H9 (cell line): ENCODE measurements at regions not wholly inside any gene's neighbourhood (a gene's known extent, or its start where the extent isn't known, plus 50 kb on each side); places are given as distances from the start of the nearest gene placed in this dataset.

Experiments used
- DNase-seq: peaks from one replicate; pipeline ENCODE4 v3.0.0-alpha.2; 2017
- H2AFZ ChIP-seq: one replicate; pipeline ENCODE4 v1.6.1; 2013; ENCODE audit warnings: mild to moderate bottlenecking, low read length, control low read depth, moderate library complexity
- H2AK5ac ChIP-seq: 2 replicates; pipeline ENCODE4 v1.6.1; 2013; ENCODE audit warnings: low read length, control low read depth, mixed read lengths; ENCODE audit not compliant: insufficient read length
- H2BK120ac ChIP-seq: one replicate; pipeline ENCODE4 v1.6.1; 2013; ENCODE audit warnings: low read depth, mild to moderate bottlenecking, low read length, control low read depth, inconsistent platforms; ENCODE audit not compliant: poor library complexity, severe bottlenecking
- H2BK12ac ChIP-seq: 2 replicates; pipeline ENCODE4 v1.6.1; 2013; ENCODE audit warnings: low read length, control low read depth, mixed read lengths, low read depth; ENCODE audit not compliant: insufficient read length
- H2BK15ac ChIP-seq: 2 replicates; pipeline ENCODE4 v1.6.1; 2013; ENCODE audit warnings: low read depth, low read length, control low read depth
- H2BK20ac ChIP-seq: one replicate; pipeline ENCODE4 v1.6.1; 2013; ENCODE audit warnings: low read depth, mild to moderate bottlenecking, low read length, control low read depth, inconsistent platforms; ENCODE audit not compliant: poor library complexity, severe bottlenecking
- H2BK5ac ChIP-seq: 2 replicates; pipeline ENCODE4 v1.6.1; 2013; ENCODE audit warnings: low read length, control low read depth, mixed read lengths; ENCODE audit not compliant: insufficient read length
- H3K14ac ChIP-seq: 2 replicates; pipeline ENCODE4 v1.6.1; 2013; ENCODE audit warnings: low read length, control low read depth; ENCODE audit not compliant: insufficient read depth
- H3K18ac ChIP-seq: 2 replicates; pipeline ENCODE4 v1.6.1; 2013; ENCODE audit warnings: low read depth, mild to moderate bottlenecking, mixed read lengths, low read length, control low read depth; ENCODE audit not compliant: insufficient read length
- H3K23ac ChIP-seq: 2 replicates; pipeline ENCODE4 v1.6.1; 2013; ENCODE audit warnings: low read length, control low read depth, mixed read lengths, low read depth; ENCODE audit not compliant: insufficient read length
- H3K23me2 ChIP-seq: 2 replicates; pipeline ENCODE4 v1.6.1; 2013; ENCODE audit warnings: low read depth, mild to moderate bottlenecking, mixed read lengths, low read length, control low read depth; ENCODE audit not compliant: insufficient read length, poor library complexity, severe bottlenecking
- H3K27ac ChIP-seq: 2 replicates; pipeline ENCODE4 v1.5.1; 2013; ENCODE audit warnings: low read length, control low read depth, mixed read lengths, low read depth; ENCODE audit not compliant: insufficient read length
- H3K27me3 ChIP-seq: 2 replicates; pipeline ENCODE4 v1.6.1; 2013; ENCODE audit warnings: low read length, control low read depth, inconsistent platforms; ENCODE audit not compliant: insufficient read depth
- H3K4ac ChIP-seq: 2 replicates; pipeline ENCODE4 v1.6.1; 2013; ENCODE audit warnings: low read depth, mild to moderate bottlenecking, control low read depth, inconsistent platforms, low read length, moderate library complexity
- H3K4me1 ChIP-seq: 2 replicates; pipeline ENCODE4 v1.6.1; 2013; ENCODE audit warnings: low read length, control low read depth, inconsistent platforms; ENCODE audit not compliant: insufficient read depth
- H3K4me2 ChIP-seq: 2 replicates; pipeline ENCODE4 v1.6.1; 2013; ENCODE audit warnings: low read length, control low read depth, mixed read lengths; ENCODE audit not compliant: insufficient read length, insufficient read depth
- H3K56ac ChIP-seq: 2 replicates; pipeline ENCODE4 v1.6.1; 2013; ENCODE audit warnings: low read depth, mild to moderate bottlenecking, mixed read lengths, low read length, control low read depth; ENCODE audit not compliant: insufficient read length
- H3K79me1 ChIP-seq: 2 replicates; pipeline ENCODE4 v1.6.1; 2013; ENCODE audit warnings: low read depth, mild to moderate bottlenecking, moderate library complexity, low read length, control low read depth, inconsistent platforms; ENCODE audit not compliant: insufficient read depth, poor library complexity, severe bottlenecking
- H3K79me2 ChIP-seq: 2 replicates; pipeline ENCODE4 v1.6.1; 2013; ENCODE audit warnings: low read length, control low read depth, inconsistent platforms; ENCODE audit not compliant: insufficient read depth
- H3K9ac ChIP-seq: 2 replicates; pipeline ENCODE4 v1.6.1; 2013; ENCODE audit warnings: low read length, control low read depth, mixed read lengths; ENCODE audit not compliant: insufficient read length; ENCODE audit errors: extremely low read depth
- H3K9me3 ChIP-seq: one replicate; pipeline ENCODE4 v1.6.1; 2013; ENCODE audit warnings: low read depth, low read length, inconsistent platforms; ENCODE audit not compliant: control insufficient read depth
- H3T11ph ChIP-seq: one replicate; pipeline ENCODE4 v1.6.1; 2013; ENCODE audit warnings: mild to moderate bottlenecking, low read length, control low read depth, inconsistent platforms
- H4K20me1 ChIP-seq: one replicate; pipeline ENCODE4 v1.6.1; 2013; ENCODE audit not compliant: control insufficient read depth, insufficient read length, insufficient read depth
- H4K5ac ChIP-seq: 2 replicates; pipeline ENCODE4 v1.6.1; 2013; ENCODE audit warnings: low read depth, mild to moderate bottlenecking, mixed read lengths, low read length, control low read depth; ENCODE audit not compliant: insufficient read length
- H4K8ac ChIP-seq: replicated peaks from 2 replicates; pipeline ENCODE4 v1.6.1; 2013; ENCODE audit warnings: low read length, control low read depth, mixed read lengths, low read depth; ENCODE audit not compliant: insufficient read length
- H4K91ac ChIP-seq: 2 replicates; pipeline ENCODE4 v1.6.1; 2013; ENCODE audit warnings: low read depth, mild to moderate bottlenecking, moderate library complexity, mixed read lengths, low read length, control low read depth; ENCODE audit not compliant: insufficient read length
- H3K27ac Mint-ChIP-seq, 3 experiments: 2 replicates in 2 of 3; 3 replicates in 1 of 3; pipeline ENCODE4 v1.8.0; 2020 to 2021; ENCODE audit warnings: mixed read lengths in 3 of 3, mild to moderate bottlenecking in 1 of 3, moderate library complexity in 1 of 3
- H3K27me3 Mint-ChIP-seq: 2 replicates; pipeline ENCODE4 v1.8.0; 2021; ENCODE audit warnings: low read depth, mild to moderate bottlenecking, moderate library complexity, mixed read lengths
- H3K36me3 Mint-ChIP-seq, 3 experiments: 2 replicates in 2 of 3; 3 replicates in 1 of 3; pipeline ENCODE4 v1.8.0; 2020 to 2021; ENCODE audit warnings: low read depth in 3 of 3, mixed read lengths in 3 of 3; ENCODE audit not compliant: insufficient read depth in 1 of 3
- H3K4me1 Mint-ChIP-seq, 2 experiments: 2 replicates each; pipeline ENCODE4 v1.8.0; 2020; ENCODE audit warnings: mixed read lengths in 2 of 2
- H3K4me3 Mint-ChIP-seq, 2 experiments: 2 replicates in 1 of 2; 3 replicates in 1 of 2; pipeline ENCODE4 v1.8.0; 2020 to 2021; ENCODE audit warnings: mild to moderate bottlenecking in 2 of 2, mixed read lengths in 2 of 2, moderate library complexity in 1 of 2
- H3K9me3 Mint-ChIP-seq, 2 experiments: 2 replicates in 1 of 2; 3 replicates in 1 of 2; pipeline ENCODE4 v1.8.0; 2020; ENCODE audit warnings: mild to moderate bottlenecking in 2 of 2, mixed read lengths in 2 of 2, moderate library complexity in 1 of 2
- CTCF ChIP-seq: fragments of 200-600 bp; sonication (generic); conservative IDR thresholded peaks from 3 replicates; pipeline ENCODE4 v1.8.0; 2021; ENCODE audit warnings: antibody characterized with exemption, mild to moderate bottlenecking
- WGBS: extraction: QIAGEN DNeasy Blood & Tissue Kit; methylation state at CpG from one replicate; pipeline ENCODE4 v1.1.7; 2013; ENCODE audit warnings: missing lambda C conversion rate, low lambda C conversion rate, mixed read lengths; ENCODE audit not compliant: insufficient read length; ENCODE audit errors: extremely low coverage; 5-methylcytosine and 5-hydroxymethylcytosine counted together

GRCh38 chr12:84727961-84728360 is 184.6 kb downstream of the SLC6A15 start:
- no peak overlapping the region for H3K27ac Mint-ChIP-seq
- no peaks in the 10 kb centered on the region for H3K23me2 ChIP-seq
- no peak overlapping the region for H3T11ph ChIP-seq
- no peaks in the 10 kb centered on the region for H3K79me1 ChIP-seq
- no peaks in the 10 kb centered on the region for H3K79me2 ChIP-seq
- no peaks in the 10 kb centered on the region; a peak in 1 of 5 replicates for H3K9me3 Mint-ChIP-seq
- no peak overlapping the region for H3K18ac ChIP-seq
- H2AFZ ChIP-seq, result no peak overlapping the region
- H3K27me3 ChIP-seq, result no peaks in the 10 kb centered on the region
- H4K20me1 ChIP-seq, result no peaks in the 10 kb centered on the region
- no peak overlapping the region for H2BK5ac ChIP-seq
- no peaks in the 10 kb centered on the region for H3K27me3 Mint-ChIP-seq
- H3K4me2 ChIP-seq, result no peak overlapping the region
- H3K4ac ChIP-seq, result no peak overlapping the region
- H4K91ac ChIP-seq, result no peak overlapping the region
- H3K14ac ChIP-seq, result no peak overlapping the region
- H2BK12ac ChIP-seq, result no peak overlapping the region
- no peak overlapping the region for H2BK120ac ChIP-seq
- DNase-seq, result peak; percentile 32
- H3K27ac ChIP-seq, result no peak overlapping the region
- H3K4me1 Mint-ChIP-seq, result peaks cover 36 to 39% of the 10 kb centered on the region in 2 experiments
- H3K23ac ChIP-seq, result no peak overlapping the region
- no peak overlapping the region for H2BK20ac ChIP-seq
- no peak overlapping the region for H3K9ac ChIP-seq
- no peak overlapping the region for H4K5ac ChIP-seq
- WGBS, result no CpG with 5 or more reads among the region's 3 CpGs
- no peak for TF ChIP-seq CTCF
- H3K36me3 Mint-ChIP-seq, result peaks cover 0 to 5% (median 0%) of the 10 kb centered on the region in 3 experiments; a peak in 2 of 7 replicates
- H3K4me1 ChIP-seq, result peaks cover 8% of the 10 kb centered on the region; the same call in 1 of the 2 replicates
- H3K4me3 Mint-ChIP-seq, result no peak overlapping the region
- H4K8ac ChIP-seq, result no peak overlapping the region
- H2BK15ac ChIP-seq, result no peak overlapping the region
- no peaks in the 10 kb centered on the region for H3K9me3 ChIP-seq
- H3K56ac ChIP-seq, result no peak overlapping the region
- H2AK5ac ChIP-seq, result no peak overlapping the region
